ENCODE measurements at regions not wholly inside any gene's neighbourhood (a gene's known extent, or its start where the extent isn't known, plus 50 kb on each side); places are given as distances from the start of the nearest gene placed in this dataset.

- TSS peak; percentile 61 for BruUV-seq (replicated peaks)
- H3K27me3 Mint-ChIP-seq (ENCODE audit: unreplicated experiment) = no peaks in the 10 kb centered on the region
- peaks cover 24% of the 10 kb centered on the region for H3K4me1 Mint-ChIP-seq (ENCODE audit: low read depth, unreplicated experiment)
- peaks cover 3% of the 10 kb centered on the region for H3K9me3 Mint-ChIP-seq (ENCODE audit: low read depth, unreplicated experiment)
- H3K27ac Mint-ChIP-seq (ENCODE audit: unreplicated experiment) = peak overlapping the region; percentile 87
- CTCF ChIA-PET = interaction anchor here (0.9 kb wide), 1 partner anchor 15 kb away, joined by 3 read pairs; no protein-coding TSS in a partner anchor
- intact Hi-C loops (cut with micrococcal nuclease; ENCODE audit: unreplicated experiment) = loop anchor here (5.0 kb wide), 1 partner anchor 69 kb away; no protein-coding TSS in a partner anchor
- no peak for TF ChIP-seq CTCF (IDR thresholded peaks at IDR 0.05; ENCODE audit: unreplicated experiment)
- no peak overlapping the region for H3K4me3 Mint-ChIP-seq (ENCODE audit: low read depth, unreplicated experiment)
- no peaks in the 10 kb centered on the region for H3K36me3 Mint-ChIP-seq (ENCODE audit: insufficient read depth, unreplicated experiment)
- no peak for DNase-seq
These were observed 87.4 kb downstream of the NFKBIZ start for GRCh38 chr3:101936419-101937356.

- H3K4me3 Mint-ChIP-seq (ENCODE audit: low read depth, unreplicated experiment) = no peak overlapping the region
- no peak for DNase-seq
- H3K27me3 Mint-ChIP-seq (ENCODE audit: unreplicated experiment) = no peaks in the 10 kb centered on the region
- no peaks in the 10 kb centered on the region for H3K36me3 Mint-ChIP-seq (ENCODE audit: insufficient read depth, unreplicated experiment)
- no TSS peak for BruUV-seq (replicated peaks)
- no peak for TF ChIP-seq CTCF (IDR thresholded peaks at IDR 0.05; ENCODE audit: unreplicated experiment)
- CTCF ChIA-PET = no interaction called here
- intact Hi-C loops (cut with micrococcal nuclease; ENCODE audit: unreplicated experiment) = loop anchor here (5.0 kb wide), 1 partner anchor 71 kb away; no protein-coding TSS in a partner anchor
- H3K27ac Mint-ChIP-seq (ENCODE audit: unreplicated experiment) = no peak overlapping the region
- H3K4me1 Mint-ChIP-seq (ENCODE audit: low read depth, unreplicated experiment) = peaks cover 12% of the 10 kb centered on the region
- peaks cover under 1% of the 10 kb centered on the region for H3K9me3 Mint-ChIP-seq (ENCODE audit: low read depth, unreplicated experiment)
These were observed 89.0 kb downstream of the NFKBIZ start for GRCh38 chr3:101938262-101938847.

GRCh38 chr3:101939361-101940049 lies 90.2 kb downstream of the NFKBIZ start:
- intact Hi-C loops (cut with micrococcal nuclease; ENCODE audit: unreplicated experiment) = loop anchor here (5.0 kb wide), 1 partner anchor 72 kb away; no protein-coding TSS in a partner anchor
- no peak overlapping the region for H3K4me3 Mint-ChIP-seq (ENCODE audit: low read depth, unreplicated experiment)
- H3K36me3 Mint-ChIP-seq (ENCODE audit: insufficient read depth, unreplicated experiment) = no peaks in the 10 kb centered on the region
- H3K9me3 Mint-ChIP-seq (ENCODE audit: low read depth, unreplicated experiment) = no peaks in the 10 kb centered on the region
- H3K4me1 Mint-ChIP-seq (ENCODE audit: low read depth, unreplicated experiment) = peaks cover 9% of the 10 kb centered on the region
- no peaks in the 10 kb centered on the region for H3K27me3 Mint-ChIP-seq (ENCODE audit: unreplicated experiment)
- CTCF ChIA-PET = no interaction called here
- no peak overlapping the region for H3K27ac Mint-ChIP-seq (ENCODE audit: unreplicated experiment)
- BruUV-seq (replicated peaks) = no TSS peak
- DNase-seq = no peak
- no peak for TF ChIP-seq CTCF (IDR thresholded peaks at IDR 0.05; ENCODE audit: unreplicated experiment)

- CTCF ChIA-PET = no interaction called here
- H3K36me3 Mint-ChIP-seq (ENCODE audit: insufficient read depth, unreplicated experiment) = no peaks in the 10 kb centered on the region
- peak; percentile 28 for DNase-seq
- H3K9me3 Mint-ChIP-seq (ENCODE audit: low read depth, unreplicated experiment) = no peaks in the 10 kb centered on the region
- no peak for TF ChIP-seq CTCF (IDR thresholded peaks at IDR 0.05; ENCODE audit: unreplicated experiment)
- H3K4me3 Mint-ChIP-seq (ENCODE audit: low read depth, unreplicated experiment) = no peak overlapping the region
- no peaks in the 10 kb centered on the region for H3K27me3 Mint-ChIP-seq (ENCODE audit: unreplicated experiment)
- no peak overlapping the region for H3K27ac Mint-ChIP-seq (ENCODE audit: unreplicated experiment)
- TSS peak; percentile 50 for BruUV-seq (replicated peaks)
- intact Hi-C loops (cut with micrococcal nuclease; ENCODE audit: unreplicated experiment) = no loop called here
- peaks cover 10% of the 10 kb centered on the region for H3K4me1 Mint-ChIP-seq (ENCODE audit: low read depth, unreplicated experiment)
These were observed 91.4 kb downstream of the NFKBIZ start for GRCh38 chr3:101940521-101941317.

Measured in Calu3 (cell line).